HepG2 (cell line): ENCODE measurements at regions not wholly inside any gene's neighbourhood (a gene's known extent, or its start where the extent isn't known, plus 50 kb on each side); places are given as distances from the start of the nearest gene placed in this dataset.

ENCODE experiments used
- ATAC-seq: fragments of 200-7000 bp; cut with Tn5 transposase; 3 replicates; pipeline ENCODE4 v1.9.1; 2020; ENCODE audit warnings: mild to moderate bottlenecking, moderate library complexity
- BruUV-seq: library from RNA; stranded (reverse); fragments of 400-500 nt; replicated peaks from 2 replicates; lab custom pipeline; 2021; lab: Mats Ljungman, UMichigan
- CTCF ChIA-PET: fragments of 300-600 bp; formaldehyde crosslinking; extraction: SDS; loops from one replicate; lab custom pipeline; 2021; ENCODE audit warnings: low total read pairs, inconsistent platforms, low intra/inter-chr PET ratio; lab: Yijun Ruan, JAX
- POLR2A ChIA-PET: fragments of 350-600 bp; sonication (Branson Sonifier 250); formaldehyde crosslinking; loops from one replicate; lab custom pipeline; 2020; ENCODE audit warnings: antibody characterized with exemption, inconsistent platforms; lab: Yijun Ruan, JAX
- DNase-seq: peaks from one replicate; pipeline ENCODE4 v3.0.0-alpha.2; 2015; ENCODE audit warnings: low spot score
- FAIRE-seq: peaks from 3 replicates; lab custom pipeline; 2011; peaks lifted over from hg19 to GRCh38; lab: Jason Lieb, UNC
- H2AFZ ChIP-seq: one replicate; pipeline ENCODE4 v1.6.1; 2011; ENCODE audit warnings: low read length, inconsistent platforms
- H3K27ac ChIP-seq: fragments of 300-600 bp; 3 replicates; pipeline ENCODE4 v1.8.0; 2011; ENCODE audit warnings: mixed run types, mild to moderate bottlenecking, mixed read lengths, low read length, inconsistent platforms; ENCODE audit not compliant: insufficient read depth; ENCODE audit errors: extremely low read length
- H3K27me3 ChIP-seq, 2 experiments: fragments of 200-600 bp in 1 of 2; 2 replicates in 1 of 2; 3 replicates in 1 of 2; pipeline versions ENCODE4 v1.6.0 to v1.8.0; 2011; ENCODE audit warnings: low read length in 2 of 2, mild to moderate bottlenecking in 2 of 2, moderate library complexity in 2 of 2, inconsistent platforms in 1 of 2; ENCODE audit not compliant: insufficient read depth in 2 of 2, control insufficient read depth in 1 of 2
- H3K36me3 ChIP-seq, 2 experiments: fragments of 200-600 bp in 1 of 2; replicated peaks in 1 of 2; 2 replicates in 1 of 2; 3 replicates in 1 of 2; pipeline versions ENCODE4 v1.5.1 to v1.8.0; 2011; ENCODE audit warnings: low read length in 2 of 2, inconsistent platforms in 1 of 2; ENCODE audit not compliant: insufficient read depth in 2 of 2, control insufficient read depth in 1 of 2
- H3K4me1 ChIP-seq: 2 replicates; pipeline ENCODE4 v1.5.1; 2012; ENCODE audit warnings: low read length, inconsistent platforms; ENCODE audit not compliant: insufficient read depth
- H3K4me2 ChIP-seq: 2 replicates; pipeline ENCODE4 v1.6.0; 2011; ENCODE audit warnings: low read depth, low read length, inconsistent platforms
- H3K4me3 ChIP-seq, 3 experiments: fragments of 200-600 bp in 1 of 3; sonication (generic), shearing (Covaris generic) in 1 of 3; replicated peaks in 1 of 3; 2 replicates each; pipeline ENCODE4 v1.5.1; 2011 to 2016; ENCODE audit warnings: low read length in 3 of 3, inconsistent platforms in 2 of 3, low read depth in 2 of 3, mild to moderate bottlenecking in 2 of 3, control low read depth in 1 of 3, mixed read lengths in 1 of 3; ENCODE audit not compliant: insufficient read depth in 1 of 3
- H3K79me2 ChIP-seq: one replicate; pipeline ENCODE4 v1.6.1; 2011; ENCODE audit warnings: low read length, inconsistent platforms; ENCODE audit not compliant: insufficient read depth
- H3K9ac ChIP-seq: 2 replicates; pipeline ENCODE4 v1.6.0; 2011; ENCODE audit warnings: mild to moderate bottlenecking, low read depth, low read length, inconsistent platforms; ENCODE audit not compliant: insufficient read depth
- H3K9me3 ChIP-seq: 2 replicates; pipeline ENCODE4 v1.5.1; 2012; ENCODE audit warnings: mild to moderate bottlenecking, low read length
- H4K20me1 ChIP-seq: 2 replicates; pipeline ENCODE4 v1.6.0; 2011; ENCODE audit warnings: inconsistent platforms, mild to moderate bottlenecking, low read length, moderate library complexity; ENCODE audit not compliant: insufficient read depth
- AHR ChIP-seq: IDR thresholded peaks from 2 replicates; pipeline ENCODE4 v1.6.1; 2018; ENCODE audit warnings: missing genetic modification reagents, missing compliant biosample characterization
- FOSL2 ChIP-seq: sonication (generic); formaldehyde crosslinking; IDR thresholded peaks from 2 replicates; pipeline ENCODE4 v1.4.0; 2020; ENCODE audit warnings: missing genetic modification reagents
- KDM1A ChIP-seq: IDR thresholded peaks from 2 replicates; pipeline ENCODE4 v1.6.1; 2016; ENCODE audit warnings: missing compliant biosample characterization
- MIER2 ChIP-seq: IDR thresholded peaks from 2 replicates; pipeline ENCODE4 v1.6.1; 2016; ENCODE audit warnings: missing biosample characterization, missing genetic modification reagents
- NFYB ChIP-seq: sonication (generic); formaldehyde crosslinking; IDR thresholded peaks from 2 replicates; pipeline ENCODE4 v1.4.0; 2020; ENCODE audit warnings: missing genetic modification reagents
- TCF7 ChIP-seq: sonication (generic); IDR thresholded peaks from 2 replicates; pipeline ENCODE4 v1.6.1; 2016; ENCODE audit warnings: antibody characterized with exemption, low read depth
- ZFP1 ChIP-seq: IDR thresholded peaks from 2 replicates; pipeline ENCODE4 v1.6.1; 2016
- ZNF572 ChIP-seq: sonication (generic); formaldehyde crosslinking; IDR thresholded peaks from 2 replicates; pipeline ENCODE4 v1.5.1; 2020; ENCODE audit warnings: mild to moderate bottlenecking, missing genetic modification reagents
- ZNF768 ChIP-seq: sonication (generic); formaldehyde crosslinking; IDR thresholded peaks from 2 replicates; pipeline ENCODE4 v1.4.0; 2020; ENCODE audit warnings: missing genetic modification reagents
- WGBS: methylation state at CpG from one replicate; pipeline ENCODE4 v1.1.6; 2017; ENCODE audit warnings: low lambda C conversion rate; 5-methylcytosine and 5-hydroxymethylcytosine counted together
- in situ Hi-C: cut with HindIII; loops from 2 replicates; pipeline ENCODE4 v1.10.0; 2017; ENCODE audit warnings: low pct_unique_long_range_greater_than_20kb; ENCODE audit not compliant: extremely low pct_ligation_motif_present
- intact Hi-C: fragments of 100-400 bp; cut with micrococcal nuclease; formaldehyde crosslinking; loops from one replicate; pipeline ENCODE4 v1.10.0; 2022; ENCODE audit not compliant: unreplicated experiment
- TF ChIP-seq, protein P1 (sequence below): sonication (generic); formaldehyde crosslinking; IDR thresholded peaks from 2 replicates; pipeline ENCODE4 v1.5.0; 2020; ENCODE audit warnings: missing genetic modification reagents, mild to moderate bottlenecking, borderline replicate concordance
- TF ChIP-seq, protein P2 (sequence below): sonication (generic); formaldehyde crosslinking; IDR thresholded peaks from 2 replicates; pipeline ENCODE4 v1.4.0; 2020; ENCODE audit warnings: missing genetic modification reagents

DNA sequence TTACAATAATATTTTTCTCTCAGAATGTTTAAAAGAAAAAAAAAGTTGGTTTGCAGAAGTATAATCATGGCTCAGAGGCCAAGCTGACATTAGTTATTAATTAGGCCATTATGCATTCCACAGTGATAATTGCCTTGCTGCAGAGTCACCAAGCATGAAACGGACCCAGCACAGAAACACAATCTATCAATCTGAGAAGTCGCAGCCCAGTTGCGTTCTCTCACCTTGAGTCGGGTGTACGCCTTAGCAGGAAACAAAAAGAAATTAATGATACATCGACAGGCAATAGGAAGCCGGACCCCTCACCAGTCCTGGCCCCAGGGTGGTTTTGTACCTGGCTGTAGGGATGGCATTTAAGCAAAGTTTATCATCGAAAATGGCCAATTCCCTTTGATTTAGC is 129.7 kb downstream of the PHETA1 start:
- Histone ChIP-seq H3K79me2 (no peaks in the 10 kb centered on the region), H3K9me3 (no peaks in the 10 kb centered on the region), H3K4me3 (no peak overlapping the region), H3K4me1 (no peaks in the 10 kb centered on the region), H3K27ac (no peak overlapping the region), H2AFZ (no peak overlapping the region), H3K9ac (no peak overlapping the region), H3K4me2 (no peak overlapping the region), H4K20me1 (no peaks in the 10 kb centered on the region), H3K36me3 (no peaks in the 10 kb centered on the region), H3K27me3 (peaks cover 0 to 12% of the 10 kb centered on the region in 2 experiments; a peak in 2 of 5 replicates)
- TF ChIP-seq AHR (no peak), TCF7 (no peak), ZFP1 (CRISPR knock-in tag) (no peak), NFYB (CRISPR knock-in tag) (no peak), ZNF572 (CRISPR knock-in tag) (no peak)
- TF ChIP-seq, protein P1, sequence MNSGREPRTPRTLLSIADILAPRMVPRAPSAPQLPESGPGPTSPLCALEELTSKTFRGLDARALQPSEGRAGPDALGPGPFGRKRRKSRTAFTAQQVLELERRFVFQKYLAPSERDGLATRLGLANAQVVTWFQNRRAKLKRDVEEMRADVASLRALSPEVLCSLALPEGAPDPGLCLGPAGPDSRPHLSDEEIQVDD (CRISPR knock-in tag), result no peak
- ChIA-PET POLR2A (no interaction called here), CTCF (no interaction called here)
- no TSS peak for BruUV-seq
- intact Hi-C loops, result no loop called here
- WGBS, result 37% methylated on average over 8 of the region's 8 CpGs
- in situ Hi-C loops, result no loop called here
- DNase-seq, result no peak
- FAIRE-seq, result no peak
- no peak for ATAC-seq

DNA sequence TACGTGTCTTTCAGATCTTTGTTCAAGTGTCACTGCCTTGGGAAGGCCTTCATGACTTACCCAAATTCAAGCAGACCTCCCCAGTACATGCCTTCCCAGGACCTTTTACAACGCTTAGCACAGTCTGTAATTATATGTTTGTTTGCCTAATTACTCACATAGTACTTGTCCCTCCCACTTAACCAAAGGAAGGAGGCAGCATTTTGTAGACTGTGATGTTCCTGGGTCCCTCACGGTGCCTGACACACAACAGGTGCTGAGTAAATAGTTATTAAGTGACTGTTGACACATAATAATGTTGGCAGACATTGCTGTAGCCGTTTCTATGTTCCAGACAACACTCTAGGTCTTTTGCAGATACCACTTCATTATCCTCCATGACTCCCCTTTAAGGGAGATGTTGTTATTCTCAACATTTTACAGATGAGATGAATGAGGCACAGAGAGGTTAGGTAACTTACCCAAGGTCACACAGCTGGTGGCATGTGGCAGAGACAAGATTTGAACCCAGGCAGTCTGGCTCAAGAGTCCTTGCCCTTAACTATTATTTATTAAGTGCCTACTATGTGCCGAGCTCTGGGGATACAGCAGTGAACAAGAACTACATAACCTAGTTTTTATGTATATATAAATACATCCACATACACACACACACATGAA is 130.7 kb downstream of the PHETA1 start:
- Histone ChIP-seq H3K4me3 (no peak overlapping the region), H3K36me3 (no peaks in the 10 kb centered on the region), H3K79me2 (no peaks in the 10 kb centered on the region), H3K9ac (no peak overlapping the region), H3K4me1 (no peaks in the 10 kb centered on the region), H2AFZ (no peak overlapping the region), H3K9me3 (no peaks in the 10 kb centered on the region), H3K27ac (no peak overlapping the region), H4K20me1 (no peaks in the 10 kb centered on the region), H3K27me3 (peaks cover 0 to 12% of the 10 kb centered on the region in 2 experiments; a peak in 2 of 5 replicates), H3K4me2 (no peak overlapping the region)
- WGBS, result 0% methylated on average over 5 of the region's 5 CpGs
- BruUV-seq, result no TSS peak
- DNase-seq (no peak), FAIRE-seq (no peak), ATAC-seq (no peak)
- intact Hi-C loops, result no loop called here
- ChIA-PET POLR2A (no interaction called here), CTCF (no interaction called here)
- TF ChIP-seq FOSL2 (CRISPR knock-in tag) (no peak), MIER2 (CRISPR knock-in tag) (no peak), KDM1A (CRISPR knock-in tag) (no peak), ZNF768 (CRISPR knock-in tag) (peak; percentile 27; the same call in 1 of the 2 replicates)
- TF ChIP-seq, protein P2, sequence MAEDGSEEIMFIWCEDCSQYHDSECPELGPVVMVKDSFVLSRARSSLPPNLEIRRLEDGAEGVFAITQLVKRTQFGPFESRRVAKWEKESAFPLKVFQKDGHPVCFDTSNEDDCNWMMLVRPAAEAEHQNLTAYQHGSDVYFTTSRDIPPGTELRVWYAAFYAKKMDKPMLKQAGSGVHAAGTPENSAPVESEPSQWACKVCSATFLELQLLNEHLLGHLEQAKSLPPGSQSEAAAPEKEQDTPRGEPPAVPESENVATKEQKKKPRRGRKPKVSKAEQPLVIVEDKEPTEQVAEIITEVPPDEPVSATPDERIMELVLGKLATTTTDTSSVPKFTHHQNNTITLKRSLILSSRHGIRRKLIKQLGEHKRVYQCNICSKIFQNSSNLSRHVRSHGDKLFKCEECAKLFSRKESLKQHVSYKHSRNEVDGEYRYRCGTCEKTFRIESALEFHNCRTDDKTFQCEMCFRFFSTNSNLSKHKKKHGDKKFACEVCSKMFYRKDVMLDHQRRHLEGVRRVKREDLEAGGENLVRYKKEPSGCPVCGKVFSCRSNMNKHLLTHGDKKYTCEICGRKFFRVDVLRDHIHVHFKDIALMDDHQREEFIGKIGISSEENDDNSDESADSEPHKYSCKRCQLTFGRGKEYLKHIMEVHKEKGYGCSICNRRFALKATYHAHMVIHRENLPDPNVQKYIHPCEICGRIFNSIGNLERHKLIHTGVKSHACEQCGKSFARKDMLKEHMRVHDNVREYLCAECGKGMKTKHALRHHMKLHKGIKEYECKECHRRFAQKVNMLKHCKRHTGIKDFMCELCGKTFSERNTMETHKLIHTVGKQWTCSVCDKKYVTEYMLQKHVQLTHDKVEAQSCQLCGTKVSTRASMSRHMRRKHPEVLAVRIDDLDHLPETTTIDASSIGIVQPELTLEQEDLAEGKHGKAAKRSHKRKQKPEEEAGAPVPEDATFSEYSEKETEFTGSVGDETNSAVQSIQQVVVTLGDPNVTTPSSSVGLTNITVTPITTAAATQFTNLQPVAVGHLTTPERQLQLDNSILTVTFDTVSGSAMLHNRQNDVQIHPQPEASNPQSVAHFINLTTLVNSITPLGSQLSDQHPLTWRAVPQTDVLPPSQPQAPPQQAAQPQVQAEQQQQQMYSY (CRISPR knock-in tag), result no peak
- in situ Hi-C loops, result no loop called here
